Esophagus muscularis mucosa (tissue), 4 donors: ENCODE measurements at regions not wholly inside any gene's neighbourhood (a gene's known extent, or its start where the extent isn't known, plus 50 kb on each side); places are given as distances from the start of the nearest gene placed in this dataset.

ENCODE experiments used
- CTCF ChIP-seq, 3 experiments: fragments of 200-600 bp in 2 of 3; fragments of 450-650 bp in 1 of 3; sonication (generic) in 2 of 3; IDR thresholded peaks; one replicate each; pipeline ENCODE4 v1.5.1; 2017 to 2019; ENCODE audit warnings: antibody characterized with exemption in 3 of 3, mild to moderate bottlenecking in 2 of 3, moderate library complexity in 1 of 3
- EP300 ChIP-seq: sonication (generic); formaldehyde crosslinking; IDR thresholded peaks from one replicate; pipeline ENCODE4 v1.6.1; 2017; ENCODE audit warnings: antibody characterized with exemption
- POLR2A ChIP-seq: fragments of 450-650 bp; IDR thresholded peaks from one replicate; pipeline ENCODE4 v1.6.1; 2017; ENCODE audit warnings: antibody characterized with exemption, moderate library complexity, mild to moderate bottlenecking, low read depth
- POLR2AphosphoS5 ChIP-seq, 2 donors: sonication (generic); formaldehyde crosslinking; IDR thresholded peaks; one replicate each; pipeline ENCODE4 v1.6.1; 2017; ENCODE audit warnings: antibody characterized with exemption in 2 of 2

- TF ChIP-seq CTCF (IDR thresholded peaks at IDR 0.05), result no peak
- TF ChIP-seq POLR2A, result no peak
- TF ChIP-seq POLR2AphosphoS5 (IDR thresholded peaks at IDR 0.05), result no peak
- no peak for TF ChIP-seq EP300
Measured at GRCh38 chr1:200267937-200268336, 141.9 kb downstream of the ZNF281 start.
